Peyer's patch (tissue), 4 donors: ENCODE measurements at regions not wholly inside any gene's neighbourhood (a gene's known extent, or its start where the extent isn't known, plus 50 kb on each side); places are given as distances from the start of the nearest gene placed in this dataset.

ENCODE experiments used
- POLR2A ChIP-seq, 2 donors: fragments of 450-650 bp; IDR thresholded peaks; one replicate each; pipeline ENCODE4 v1.5.1; 2017; ENCODE audit warnings: antibody characterized with exemption in 2 of 2, mild to moderate bottlenecking in 2 of 2, moderate library complexity in 2 of 2
- TF ChIP-seq, protein P1 (sequence below), 6 experiments: fragments of 450-650 bp in 4 of 6; fragments of 200-600 bp in 2 of 6; sonication (generic) in 1 of 6; IDR thresholded peaks; one replicate each; pipeline ENCODE4 v1.5.1; 2017 to 2019; ENCODE audit warnings: antibody characterized with exemption in 6 of 6, mild to moderate bottlenecking in 3 of 6, moderate library complexity in 1 of 6

DNA sequence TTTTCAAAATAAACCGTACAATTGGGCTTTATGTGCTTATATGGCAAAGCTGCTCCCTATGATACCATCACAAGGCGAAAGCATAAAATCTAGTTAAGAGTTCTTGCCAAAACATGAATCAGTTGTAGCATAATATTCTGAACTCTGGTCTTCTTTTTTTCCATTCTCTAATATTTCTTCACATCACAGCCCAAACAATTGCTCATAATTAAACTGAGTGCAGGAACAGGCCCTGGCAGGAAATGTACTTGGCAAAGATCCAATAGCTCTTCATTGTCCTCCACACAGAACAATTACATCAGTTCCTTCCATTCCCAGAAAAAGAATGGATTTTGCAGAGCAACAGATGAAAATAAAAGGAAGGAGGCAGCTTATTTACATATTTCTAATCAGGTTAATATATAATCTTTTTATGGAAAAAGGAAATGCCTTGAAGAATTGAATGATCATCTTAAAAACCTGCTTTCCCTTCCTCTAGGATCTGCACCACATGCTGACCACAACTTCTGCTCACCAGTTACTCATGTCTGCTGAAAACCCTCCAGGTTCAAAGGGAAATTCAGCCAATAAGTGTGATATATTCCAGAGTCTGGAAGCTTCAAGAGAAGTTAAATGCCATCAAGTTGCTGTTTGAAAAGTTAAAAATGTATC lies 123.3 kb upstream of the COL21A1 start:
- TF ChIP-seq, protein P1, sequence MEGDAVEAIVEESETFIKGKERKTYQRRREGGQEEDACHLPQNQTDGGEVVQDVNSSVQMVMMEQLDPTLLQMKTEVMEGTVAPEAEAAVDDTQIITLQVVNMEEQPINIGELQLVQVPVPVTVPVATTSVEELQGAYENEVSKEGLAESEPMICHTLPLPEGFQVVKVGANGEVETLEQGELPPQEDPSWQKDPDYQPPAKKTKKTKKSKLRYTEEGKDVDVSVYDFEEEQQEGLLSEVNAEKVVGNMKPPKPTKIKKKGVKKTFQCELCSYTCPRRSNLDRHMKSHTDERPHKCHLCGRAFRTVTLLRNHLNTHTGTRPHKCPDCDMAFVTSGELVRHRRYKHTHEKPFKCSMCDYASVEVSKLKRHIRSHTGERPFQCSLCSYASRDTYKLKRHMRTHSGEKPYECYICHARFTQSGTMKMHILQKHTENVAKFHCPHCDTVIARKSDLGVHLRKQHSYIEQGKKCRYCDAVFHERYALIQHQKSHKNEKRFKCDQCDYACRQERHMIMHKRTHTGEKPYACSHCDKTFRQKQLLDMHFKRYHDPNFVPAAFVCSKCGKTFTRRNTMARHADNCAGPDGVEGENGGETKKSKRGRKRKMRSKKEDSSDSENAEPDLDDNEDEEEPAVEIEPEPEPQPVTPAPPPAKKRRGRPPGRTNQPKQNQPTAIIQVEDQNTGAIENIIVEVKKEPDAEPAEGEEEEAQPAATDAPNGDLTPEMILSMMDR (IDR thresholded peaks at IDR 0.05), result no peak
- TF ChIP-seq POLR2A (IDR thresholded peaks at IDR 0.05), result no peak
